Naive thymus-derived CD8-positive, alpha-beta T cell (primary cell): ENCODE measurements at regions not wholly inside any gene's neighbourhood (a gene's known extent, or its start where the extent isn't known, plus 50 kb on each side); places are given as distances from the start of the nearest gene placed in this dataset.

Experiments
- ATAC-seq, 2 donors: fragments of 150-1000 bp; cut with Tn5 transposase in 1 of 2; sonication (Bioruptor Pico), chemical (Tn5 transposase) in 1 of 2; 1 replicate in 1 of 2; 2 replicates in 1 of 2; pipeline ENCODE4 v1.10.0; 2021; ENCODE audit warnings: mild to moderate bottlenecking in 2 of 2, moderate library complexity in 2 of 2
- POLR2A ChIA-PET: fragments of 350-600 bp; sonication (Branson Sonifier 250); formaldehyde crosslinking; loops from one replicate; lab custom pipeline; 2021; ENCODE audit warnings: antibody characterized with exemption; lab: Charles Lee
- DNase-seq, 10 donors: peaks; one replicate each; pipeline versions ENCODE4 v3.0.0 to v3.0.0-alpha.2; 2020 to 2022
- H3K27ac Mint-ChIP-seq, 10 donors: one replicate each; pipeline ENCODE4 v1.8.0; 2020 to 2022; ENCODE audit warnings: mild to moderate bottlenecking in 10 of 10, mixed read lengths in 10 of 10, moderate library complexity in 4 of 10, inconsistent platforms in 1 of 10
- H3K27me3 Mint-ChIP-seq, 5 donors: one replicate each; pipeline ENCODE4 v1.8.0; 2021 to 2022; ENCODE audit warnings: mixed read lengths in 5 of 5
- H3K36me3 Mint-ChIP-seq, 3 donors: one replicate each; pipeline ENCODE4 v1.8.0; 2020 to 2022; ENCODE audit warnings: mixed read lengths in 3 of 3, mild to moderate bottlenecking in 2 of 3, inconsistent platforms in 1 of 3
- H3K4me1 Mint-ChIP-seq, 4 donors: one replicate each; pipeline ENCODE4 v1.8.0; 2021 to 2022; ENCODE audit warnings: mixed read lengths in 4 of 4
- H3K4me3 Mint-ChIP-seq, 10 donors: one replicate each; pipeline ENCODE4 v1.8.0; 2020 to 2022; ENCODE audit warnings: mild to moderate bottlenecking in 10 of 10, mixed read lengths in 10 of 10, moderate library complexity in 6 of 10, inconsistent platforms in 1 of 10
- H3K9me3 Mint-ChIP-seq, 9 donors: one replicate each; pipeline ENCODE4 v1.8.0; 2020 to 2022; ENCODE audit warnings: mixed read lengths in 9 of 9, mild to moderate bottlenecking in 3 of 9, inconsistent platforms in 1 of 9, moderate library complexity in 1 of 9

GRCh38 chr10:20455774-20456173 lies 441.3 kb downstream of the NEBL start:
- no peaks in the 10 kb centered on the region for H3K36me3 Mint-ChIP-seq
- peaks cover 0 to 15% (median 6%) of the 10 kb centered on the region in 9 donors for H3K9me3 Mint-ChIP-seq
- H3K4me3 Mint-ChIP-seq, result no peak overlapping the region
- no peak overlapping the region for H3K27ac Mint-ChIP-seq
- no peak for ATAC-seq
- POLR2A ChIA-PET, result no interaction called here
- H3K4me1 Mint-ChIP-seq, result no peaks in the 10 kb centered on the region
- no peak for DNase-seq
- no peaks in the 10 kb centered on the region for H3K27me3 Mint-ChIP-seq

DNA sequence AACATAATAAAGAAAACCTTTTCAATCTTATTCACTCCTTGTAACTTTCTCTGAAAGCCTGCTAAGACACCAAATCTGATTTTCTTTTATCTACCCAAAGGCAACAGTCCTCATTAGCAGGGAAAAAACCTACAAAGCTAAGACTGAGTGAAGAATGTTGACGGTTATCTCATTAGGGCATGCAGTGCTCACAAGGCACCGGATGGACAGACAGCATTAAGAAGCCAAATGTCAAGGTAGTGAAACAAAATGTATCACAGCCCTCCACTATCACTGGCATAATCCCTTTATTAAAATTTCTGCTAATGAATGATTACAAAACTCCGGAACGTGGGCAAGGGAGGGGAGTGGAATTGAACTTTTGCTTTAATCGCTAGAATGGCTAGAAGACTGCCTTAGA lies 442.8 kb downstream of the NEBL start:
- no peak for DNase-seq
- ATAC-seq, result no peak
- Mint-ChIP-seq H3K36me3 (no peaks in the 10 kb centered on the region), H3K4me1 (no peaks in the 10 kb centered on the region), H3K9me3 (peaks cover 0 to 15% (median 3%) of the 10 kb centered on the region in 9 donors), H3K27me3 (no peaks in the 10 kb centered on the region), H3K27ac (no peak overlapping the region), H3K4me3 (no peak overlapping the region)
- POLR2A ChIA-PET, result no interaction called here

DNA sequence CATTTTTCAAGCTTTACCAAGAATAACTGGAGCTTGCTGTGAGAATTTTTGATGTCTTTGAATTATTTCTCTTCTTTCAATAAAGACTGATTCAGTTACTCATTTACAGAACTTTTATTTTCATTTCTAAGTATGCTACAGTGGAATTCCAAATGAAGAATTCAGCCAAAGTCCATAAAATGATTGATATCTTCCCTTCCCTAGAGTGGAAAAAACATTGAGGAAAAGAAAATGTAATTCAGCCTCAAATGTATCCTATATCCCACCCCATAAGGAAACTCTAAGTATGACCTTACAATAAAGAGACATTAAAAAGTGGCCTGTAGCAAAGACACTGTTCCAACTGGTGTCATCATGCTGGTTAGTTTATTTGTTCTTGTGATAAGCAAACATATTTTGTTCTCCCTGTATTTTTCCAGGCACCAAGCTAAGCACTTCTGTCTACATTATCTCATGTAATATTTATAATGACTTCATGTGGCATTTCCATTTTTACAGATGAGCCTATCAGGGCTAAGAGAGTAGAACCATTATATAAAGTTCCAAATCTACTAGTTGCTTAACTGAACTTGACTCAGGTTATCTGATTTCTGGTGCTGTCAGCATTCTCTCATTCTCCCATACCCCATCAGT lies 450.4 kb downstream of the NEBL start:
- Mint-ChIP-seq H3K4me1 (no peaks in the 10 kb centered on the region), H3K4me3 (no peak overlapping the region), H3K36me3 (no peaks in the 10 kb centered on the region), H3K27ac (no peak overlapping the region), H3K27me3 (no peaks in the 10 kb centered on the region), H3K9me3 (peaks cover 0 to 20% (median 5%) of the 10 kb centered on the region in 9 donors)
- ATAC-seq (no peak), DNase-seq (no peak)
- POLR2A ChIA-PET, result no interaction called here

DNA sequence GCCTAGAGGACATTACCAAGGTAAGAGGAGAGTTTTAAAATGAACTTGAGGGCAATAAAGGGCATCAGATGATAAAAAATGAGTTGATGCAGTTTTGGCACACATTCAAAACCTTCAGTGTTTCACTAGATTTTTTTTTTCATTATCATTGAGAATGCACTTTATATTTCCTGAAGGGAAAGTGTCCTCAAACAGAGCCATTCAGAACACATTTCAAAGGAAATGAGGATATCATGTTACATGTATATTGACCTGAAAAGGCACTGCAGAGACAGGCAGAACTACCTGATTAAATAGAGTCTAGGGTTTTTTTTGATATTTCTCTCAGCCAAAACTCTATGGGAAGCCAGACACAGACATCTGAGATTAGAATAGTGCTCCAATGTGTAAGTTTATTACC lies 454.0 kb downstream of the NEBL start:
- Mint-ChIP-seq H3K9me3 (peaks cover 2 to 39% (median 13%) of the 10 kb centered on the region in 9 donors), H3K36me3 (no peaks in the 10 kb centered on the region), H3K27ac (no peak overlapping the region), H3K4me1 (no peaks in the 10 kb centered on the region), H3K4me3 (no peak overlapping the region), H3K27me3 (peaks cover 0 to 3% (median 0%) of the 10 kb centered on the region in 5 donors)
- no peak for DNase-seq
- ATAC-seq, result no peak
- POLR2A ChIA-PET, result no interaction called here

DNA sequence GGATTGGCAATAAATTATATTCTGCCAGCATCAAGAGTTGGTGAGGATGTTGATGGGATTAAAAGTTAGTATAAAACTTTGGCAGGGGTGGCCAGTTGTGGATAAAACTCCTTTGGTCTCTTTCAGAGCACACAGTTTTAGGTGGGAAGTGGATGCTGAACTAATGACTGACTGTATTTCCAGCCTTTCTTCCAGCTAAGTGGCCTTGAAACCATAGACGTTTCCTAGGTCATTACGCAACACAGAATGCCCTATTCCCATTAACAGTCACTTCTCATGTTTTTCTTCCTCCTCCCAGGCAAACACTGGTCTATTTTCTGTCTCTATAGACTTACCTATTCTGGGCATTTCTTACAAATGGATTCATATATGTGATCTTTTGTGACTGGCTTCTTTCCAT lies 467.4 kb downstream of the NEBL start:
- DNase-seq, result no peak
- no peak overlapping the region for H3K27ac Mint-ChIP-seq
- peaks cover 5 to 28% (median 8%) of the 10 kb centered on the region in 9 donors for H3K9me3 Mint-ChIP-seq
- H3K4me1 Mint-ChIP-seq, result peaks cover 0 to 2% (median 0%) of the 10 kb centered on the region in 4 donors
- no peak overlapping the region for H3K4me3 Mint-ChIP-seq
- ATAC-seq, result no peak
- no peaks in the 10 kb centered on the region for H3K27me3 Mint-ChIP-seq
- POLR2A ChIA-PET, result no interaction called here
- peaks cover 0 to 6% (median 0%) of the 10 kb centered on the region in 3 donors for H3K36me3 Mint-ChIP-seq

DNA sequence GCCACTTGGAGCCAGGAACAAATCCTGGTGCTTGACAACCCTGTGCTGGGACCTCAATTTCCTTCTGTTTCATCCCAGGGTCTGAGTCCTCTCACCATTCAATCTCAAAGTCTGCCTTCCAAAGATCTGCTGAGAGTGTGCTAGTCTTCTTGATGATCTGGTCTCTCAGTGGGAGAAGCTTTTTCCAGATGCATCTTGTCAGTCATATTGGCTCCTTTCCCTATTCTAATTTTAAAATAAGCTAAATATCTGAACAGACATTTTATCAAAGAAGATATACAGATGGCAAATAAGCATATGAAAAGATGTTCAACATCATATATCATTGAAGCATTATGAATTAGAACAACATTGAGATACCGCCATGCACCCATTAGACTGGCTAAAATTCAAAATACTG lies 469.3 kb downstream of the NEBL start:
- Mint-ChIP-seq H3K4me1 (peaks cover 0 to 2% (median 0%) of the 10 kb centered on the region in 4 donors), H3K27ac (no peak overlapping the region), H3K4me3 (no peak overlapping the region), H3K27me3 (no peaks in the 10 kb centered on the region), H3K9me3 (peaks cover 5 to 41% (median 14%) of the 10 kb centered on the region in 9 donors), H3K36me3 (peaks cover 0 to 6% (median 0%) of the 10 kb centered on the region in 3 donors)
- DNase-seq, result no peak
- no peak for ATAC-seq
- POLR2A ChIA-PET, result no interaction called here

- Mint-ChIP-seq H3K4me1 (no peaks in the 10 kb centered on the region), H3K4me3 (no peak overlapping the region), H3K27ac (no peak overlapping the region), H3K36me3 (no peaks in the 10 kb centered on the region), H3K9me3 (peaks cover 10 to 30% (median 16%) of the 10 kb centered on the region in 9 donors), H3K27me3 (no peaks in the 10 kb centered on the region)
- DNase-seq (no peak), ATAC-seq (no peak)
- POLR2A ChIA-PET, result no interaction called here
Observed at GRCh38 chr10:20418286-20418685, 478.8 kb downstream of the NEBL start.

- no peak for DNase-seq
- Mint-ChIP-seq H3K27me3 (no peaks in the 10 kb centered on the region), H3K4me1 (no peaks in the 10 kb centered on the region)
Observed at GRCh38 chr10:20417791-20418190, 479.3 kb downstream of the NEBL start.

GRCh38 chr10:20415684-20416083 lies 481.4 kb downstream of the NEBL start:
- H3K36me3 Mint-ChIP-seq, result no peaks in the 10 kb centered on the region
- no peak overlapping the region for H3K27ac Mint-ChIP-seq
- H3K9me3 Mint-ChIP-seq, result peaks cover 6 to 22% (median 10%) of the 10 kb centered on the region in 9 donors
- no peaks in the 10 kb centered on the region for H3K27me3 Mint-ChIP-seq
- H3K4me3 Mint-ChIP-seq, result no peak overlapping the region
- no peaks in the 10 kb centered on the region for H3K4me1 Mint-ChIP-seq
- DNase-seq (no peak), ATAC-seq (no peak)
- POLR2A ChIA-PET, result no interaction called here

More at GRCh38 chr10:20417791-20418190, 479.3 kb downstream of the NEBL start:
- Mint-ChIP-seq H3K27ac (no peak overlapping the region), H3K9me3 (peaks cover 10 to 30% (median 16%) of the 10 kb centered on the region in 9 donors), H3K36me3 (no peaks in the 10 kb centered on the region), H3K4me3 (no peak overlapping the region)
- POLR2A ChIA-PET, result no interaction called here
- ATAC-seq, result no peak

DNA sequence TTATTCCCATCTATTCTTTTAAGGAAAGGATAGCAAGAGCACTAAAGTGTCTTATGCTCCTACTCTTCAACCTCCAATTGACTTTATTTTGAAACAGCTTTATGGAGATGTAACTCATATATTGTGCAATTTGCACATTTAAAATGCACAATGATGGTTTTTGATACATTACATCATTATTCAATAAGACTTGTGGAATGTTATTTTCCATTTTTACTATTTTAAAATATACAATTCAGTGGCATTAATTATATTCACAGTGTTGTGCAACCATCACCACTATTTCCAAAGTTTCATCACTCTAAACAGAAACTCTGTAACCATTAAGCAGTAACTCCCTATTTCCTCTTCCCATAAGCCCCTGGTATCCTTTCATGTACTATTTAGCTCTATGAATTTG lies 489.8 kb downstream of the NEBL start:
- Mint-ChIP-seq H3K4me1 (no peaks in the 10 kb centered on the region), H3K4me3 (no peak overlapping the region), H3K27me3 (no peaks in the 10 kb centered on the region), H3K36me3 (no peaks in the 10 kb centered on the region), H3K9me3 (peaks cover 0 to 19% (median 7%) of the 10 kb centered on the region in 9 donors), H3K27ac (no peak overlapping the region)
- POLR2A ChIA-PET, result no interaction called here
- DNase-seq, result no peak
- no peak for ATAC-seq

DNA sequence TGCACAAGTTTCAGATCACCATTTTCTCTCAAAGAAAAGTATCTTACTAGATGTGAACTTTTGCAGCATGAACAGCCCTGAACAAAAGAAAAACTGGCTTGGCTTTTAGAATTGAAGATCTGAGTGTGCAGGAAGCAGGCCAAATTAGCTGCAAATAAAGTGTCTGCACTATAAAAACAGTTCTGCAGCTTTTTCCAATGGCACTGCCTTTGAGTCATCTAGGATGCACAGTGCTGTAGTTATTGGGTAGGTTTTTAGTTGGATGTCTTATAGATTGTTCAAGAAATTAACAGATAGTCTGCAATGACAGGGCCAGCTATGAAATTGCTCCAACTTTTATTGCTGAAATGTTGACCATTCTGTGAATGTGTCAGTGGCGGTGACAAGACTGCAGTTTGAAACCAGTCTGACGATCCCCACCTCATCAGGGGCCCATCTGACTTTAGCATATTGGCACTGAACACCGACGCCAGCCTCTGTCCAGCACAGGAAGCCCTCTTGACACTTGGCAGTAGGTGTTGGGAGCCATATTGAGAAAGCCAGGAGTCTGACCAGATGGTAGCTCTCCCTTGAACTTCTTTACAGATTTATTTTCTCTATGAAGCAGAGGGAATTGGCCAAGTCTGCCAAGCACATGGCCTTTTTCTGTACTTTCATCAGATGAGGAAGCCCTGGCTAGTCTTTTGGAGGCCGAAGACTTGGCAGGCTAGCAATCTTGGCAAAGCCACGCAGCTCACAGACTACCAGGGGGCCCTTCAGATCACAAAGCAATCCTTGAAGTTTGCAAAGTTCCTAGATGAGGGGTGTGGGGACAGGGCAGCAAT lies 490.6 kb downstream of the NEBL start:
- Mint-ChIP-seq H3K27ac (no peak overlapping the region), H3K4me1 (no peaks in the 10 kb centered on the region), H3K4me3 (no peak overlapping the region), H3K9me3 (peaks cover 0 to 19% (median 7%) of the 10 kb centered on the region in 9 donors), H3K36me3 (no peaks in the 10 kb centered on the region), H3K27me3 (no peaks in the 10 kb centered on the region)
- ATAC-seq (no peak), DNase-seq (no peak)
- POLR2A ChIA-PET, result no interaction called here

GRCh38 chr10:20405761-20406160 lies 491.4 kb downstream of the NEBL start:
- Mint-ChIP-seq H3K4me1 (no peaks in the 10 kb centered on the region), H3K9me3 (peaks cover 0 to 19% (median 7%) of the 10 kb centered on the region in 9 donors), H3K27ac (no peak overlapping the region), H3K27me3 (no peaks in the 10 kb centered on the region), H3K36me3 (no peaks in the 10 kb centered on the region), H3K4me3 (no peak overlapping the region)
- DNase-seq, result no peak
- POLR2A ChIA-PET, result no interaction called here
- ATAC-seq, result no peak

GRCh38 chr10:20405050-20405449 lies 492.1 kb downstream of the NEBL start:
- Mint-ChIP-seq H3K4me1 (no peaks in the 10 kb centered on the region), H3K27me3 (no peaks in the 10 kb centered on the region), H3K4me3 (no peak overlapping the region), H3K36me3 (no peaks in the 10 kb centered on the region), H3K9me3 (peaks cover 0 to 19% (median 5%) of the 10 kb centered on the region in 9 donors), H3K27ac (no peak overlapping the region)
- DNase-seq (no peak), ATAC-seq (no peak)
- POLR2A ChIA-PET, result no interaction called here
